GM21619 (cell line): ENCODE measurements at regions not wholly inside any gene's neighbourhood (a gene's known extent, or its start where the extent isn't known, plus 50 kb on each side); places are given as distances from the start of the nearest gene placed in this dataset.

Experiments used
- ATAC-seq: cut with Tn5 transposase; IDR thresholded peaks from one replicate; pipeline ENCODE4 v1.9.1; 2021; ENCODE audit not compliant: unreplicated experiment

DNA sequence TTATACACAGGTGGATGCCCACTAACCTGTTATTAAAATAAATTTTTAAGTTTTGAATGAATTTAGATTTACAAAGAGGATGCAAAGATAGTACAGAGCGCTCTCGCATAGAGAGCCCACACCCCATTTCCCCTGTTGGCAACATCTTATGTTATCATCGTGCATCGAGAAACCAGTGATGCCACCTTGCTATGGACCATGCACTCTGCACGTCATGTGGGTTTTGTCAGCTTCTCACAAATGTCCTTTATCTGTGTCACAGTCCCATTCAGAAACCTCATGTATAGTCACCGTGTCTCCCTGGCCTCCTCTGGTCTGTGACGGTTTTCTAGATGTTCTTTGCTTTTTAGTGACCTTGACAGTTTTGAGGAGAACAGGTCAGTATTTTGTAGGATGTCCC, 60.0 kb downstream of the ING1 start:
- ATAC-seq = no peak

GRCh38 chr13:110774051-110774450, 60.6 kb downstream of the ING1 start:
- ATAC-seq = no peak

- ATAC-seq = no peak
Observed at GRCh38 chr13:110774490-110774889, 61.0 kb downstream of the ING1 start.

DNA sequence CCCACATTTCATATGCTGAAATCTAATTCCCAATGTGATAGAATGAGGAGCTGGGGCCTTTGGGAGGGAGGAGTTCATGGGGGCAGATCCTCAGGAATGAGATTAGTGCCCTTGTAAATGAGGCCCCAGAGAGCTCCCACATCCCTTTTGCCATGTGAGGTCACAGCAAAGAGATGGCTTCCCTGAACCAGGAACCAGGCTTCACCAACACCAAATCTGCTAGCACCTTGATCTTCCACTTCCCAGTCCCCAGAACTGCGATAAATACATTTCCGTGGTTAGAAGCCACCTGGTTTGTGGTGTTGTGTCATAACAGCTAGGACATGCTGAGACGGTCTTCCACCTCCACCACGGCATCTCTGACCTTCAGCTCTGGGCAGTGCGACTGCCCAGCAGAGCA, 62.1 kb downstream of the ING1 start:
- ATAC-seq = no peak

- ATAC-seq = no peak
Observed at GRCh38 chr13:110777251-110777820, 63.8 kb downstream of the ING1 start.

DNA sequence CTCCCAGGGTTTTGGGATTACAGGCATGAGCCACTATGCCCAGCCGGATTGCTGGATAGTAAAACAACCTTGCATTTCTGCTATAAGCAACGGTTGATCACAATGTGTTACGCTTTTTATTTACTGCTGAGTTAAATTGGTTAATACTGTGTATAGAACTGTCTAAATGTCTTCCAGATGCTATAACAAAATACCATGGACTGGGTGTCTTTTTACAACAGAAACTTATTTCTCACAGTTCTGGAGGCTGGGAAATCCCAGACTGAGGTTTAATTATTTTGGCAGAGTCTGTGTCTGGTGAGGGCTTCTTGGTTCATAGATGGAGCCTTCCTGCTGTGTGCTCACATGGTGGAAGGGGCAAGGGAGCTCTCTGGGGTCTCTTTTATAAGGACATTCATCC, 65.5 kb downstream of the ING1 start:
- no peak for ATAC-seq

- no peak for ATAC-seq
Observed at GRCh38 chr13:110780422-110780821, 66.9 kb downstream of the ING1 start.

- no peak for ATAC-seq
Observed at GRCh38 chr13:110782185-110782584, 68.7 kb downstream of the ING1 start.

GRCh38 chr13:110784704-110785103, 71.2 kb downstream of the ING1 start:
- no peak for ATAC-seq

DNA sequence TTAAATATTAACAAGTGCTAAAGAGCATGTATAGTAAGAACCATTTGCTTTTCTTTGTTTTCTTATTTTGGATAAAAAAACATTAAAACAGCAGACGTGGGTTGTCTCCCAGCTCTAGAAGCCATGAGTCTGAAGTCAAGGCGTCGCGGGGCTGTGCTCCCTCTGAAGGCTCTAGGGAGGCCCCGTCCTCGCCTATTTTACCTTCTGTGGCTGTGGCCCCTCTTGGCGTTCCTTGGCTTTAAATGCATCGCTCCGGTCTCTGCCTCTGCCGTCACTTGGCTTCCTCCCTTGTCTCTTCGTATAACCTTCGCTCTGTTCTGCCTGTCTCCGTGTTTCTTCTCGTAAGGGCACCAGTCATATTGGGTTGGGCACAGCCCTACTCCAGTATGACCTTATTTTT, 75.3 kb downstream of the ING1 start:
- no peak for ATAC-seq

GRCh38 chr13:110789871-110790270, 76.4 kb downstream of the ING1 start:
- no peak for ATAC-seq

DNA sequence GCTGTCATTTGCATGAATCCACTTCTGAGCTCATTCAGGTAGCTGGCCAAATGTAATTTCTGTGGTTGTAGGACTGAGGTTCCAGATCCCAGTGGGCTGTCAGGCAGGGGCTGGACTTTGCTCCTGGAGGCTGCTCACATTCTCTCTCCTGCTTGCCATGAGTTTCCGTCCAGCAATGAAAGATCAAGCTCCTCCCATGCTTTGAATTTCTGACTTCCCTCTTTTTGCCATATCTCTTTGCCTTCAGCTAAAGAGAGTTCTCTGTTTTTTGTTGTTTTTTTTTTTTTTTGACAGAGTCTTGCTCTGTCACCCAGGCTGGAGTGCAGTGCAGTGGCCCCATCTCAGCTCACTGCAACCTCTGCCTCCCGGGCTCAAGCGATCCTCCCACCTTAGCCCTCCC, 76.9 kb downstream of the ING1 start:
- ATAC-seq = no peak

DNA sequence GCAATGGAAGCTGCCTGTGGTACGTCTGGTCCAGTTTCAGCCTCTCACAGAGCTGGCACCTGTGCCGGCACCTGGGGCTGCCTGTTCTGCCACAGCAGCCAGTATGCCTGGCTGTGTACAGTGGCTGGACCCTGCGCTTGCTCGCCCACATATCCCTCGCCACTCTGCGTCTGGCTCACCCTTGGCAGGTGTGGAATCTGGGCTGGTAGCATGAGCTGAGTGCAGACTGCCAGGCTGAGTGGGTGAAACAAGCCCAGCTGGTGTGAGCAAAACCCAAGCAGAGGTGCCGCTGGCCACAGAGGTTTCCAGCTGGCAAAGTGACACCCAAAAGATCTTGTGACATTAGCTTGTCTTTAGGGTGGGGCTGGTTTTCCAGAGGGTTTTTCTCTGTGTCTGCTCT, 80.7 kb downstream of the ING1 start:
- ATAC-seq = no peak

GRCh38 chr13:110797230-110797877, 83.9 kb downstream of the ING1 start:
- ATAC-seq = no peak

DNA sequence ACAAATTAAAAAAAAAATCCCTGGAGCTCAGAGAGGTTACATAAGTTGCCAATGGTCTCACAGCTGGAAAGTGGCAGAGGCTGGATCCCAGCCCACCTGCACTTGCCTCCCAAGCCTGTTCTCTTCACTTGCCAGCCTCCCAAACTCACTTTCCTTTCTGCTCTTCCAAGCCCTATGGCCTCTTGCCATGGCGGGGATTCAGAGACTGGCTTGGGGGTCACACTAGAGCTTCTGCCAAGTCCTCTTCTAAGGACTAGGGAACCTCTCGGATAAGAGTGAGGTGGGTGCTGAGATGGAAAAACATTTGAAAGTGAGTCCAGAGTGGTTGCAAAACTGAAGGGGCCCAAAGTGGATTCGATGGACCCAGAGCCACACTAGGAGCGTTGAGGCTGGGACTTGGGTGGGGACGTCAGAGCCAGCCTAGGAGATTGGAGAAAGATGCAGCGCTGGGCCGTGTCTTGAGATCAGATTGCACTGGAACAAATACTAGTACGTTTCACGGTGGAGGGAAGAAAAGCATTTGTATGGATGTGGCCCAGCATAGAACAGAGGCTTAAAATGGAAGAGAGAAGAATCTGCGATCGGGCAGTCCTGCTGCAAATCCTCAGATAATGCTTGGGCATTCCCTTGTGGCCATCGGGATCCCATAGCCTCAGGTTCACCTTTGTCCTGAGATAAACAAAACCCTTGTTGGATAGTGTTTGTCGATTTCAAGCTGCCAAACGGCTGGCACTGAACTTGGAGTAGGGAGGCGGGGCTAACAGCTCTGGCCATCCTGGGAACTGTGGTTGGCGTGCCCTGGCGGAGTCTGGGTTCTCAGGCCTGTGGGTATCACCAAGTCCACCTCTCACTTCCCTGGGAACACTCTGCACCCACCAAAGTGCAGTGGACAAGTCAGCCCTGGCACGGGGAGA, 84.8 kb downstream of the ING1 start:
- ATAC-seq = no peak

GRCh38 chr13:110799246-110800236, 86.0 kb downstream of the ING1 start:
- ATAC-seq = no peak

DNA sequence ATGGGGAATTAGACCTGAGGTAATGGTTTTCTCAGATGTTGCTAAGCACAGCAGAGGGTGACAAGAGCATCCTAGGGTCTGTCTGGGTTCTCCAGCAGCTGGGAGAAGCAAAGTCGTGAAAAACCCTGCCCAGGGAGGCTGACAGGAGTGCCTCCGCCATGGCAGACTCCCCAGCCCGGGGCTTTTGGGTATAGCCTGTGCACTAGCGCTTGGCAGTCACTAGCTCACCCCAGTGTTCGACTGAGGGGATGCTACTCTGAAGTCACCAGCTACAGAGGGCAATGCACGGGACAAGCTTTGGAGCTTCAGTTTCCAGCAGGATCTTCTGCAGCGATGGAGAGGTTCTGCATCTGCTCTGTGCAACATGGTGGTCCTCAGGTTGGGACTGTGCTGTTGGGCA, 87.5 kb downstream of the ING1 start:
- ATAC-seq = no peak

DNA sequence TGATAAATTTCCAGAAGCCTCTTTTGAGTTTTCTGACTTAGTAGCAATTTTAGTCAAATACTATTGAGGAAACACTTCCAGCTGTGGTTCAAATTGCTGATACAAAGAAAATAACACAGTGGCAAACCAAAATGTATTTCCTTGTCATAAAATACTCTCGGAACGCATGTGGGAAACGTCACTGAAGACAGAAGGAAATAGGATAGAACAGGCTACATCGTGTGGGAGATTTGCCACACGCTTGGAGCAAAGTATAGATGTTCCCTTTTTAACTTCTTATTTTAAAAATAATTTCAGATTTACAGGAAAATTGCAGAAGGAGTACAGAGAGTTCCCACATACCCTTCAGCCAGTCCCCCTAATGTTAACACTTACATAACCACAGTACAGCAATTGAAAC, 88.8 kb downstream of the ING1 start:
- no peak for ATAC-seq

GRCh38 chr13:110806636-110807035, 93.1 kb downstream of the ING1 start:
- ATAC-seq = no peak

DNA sequence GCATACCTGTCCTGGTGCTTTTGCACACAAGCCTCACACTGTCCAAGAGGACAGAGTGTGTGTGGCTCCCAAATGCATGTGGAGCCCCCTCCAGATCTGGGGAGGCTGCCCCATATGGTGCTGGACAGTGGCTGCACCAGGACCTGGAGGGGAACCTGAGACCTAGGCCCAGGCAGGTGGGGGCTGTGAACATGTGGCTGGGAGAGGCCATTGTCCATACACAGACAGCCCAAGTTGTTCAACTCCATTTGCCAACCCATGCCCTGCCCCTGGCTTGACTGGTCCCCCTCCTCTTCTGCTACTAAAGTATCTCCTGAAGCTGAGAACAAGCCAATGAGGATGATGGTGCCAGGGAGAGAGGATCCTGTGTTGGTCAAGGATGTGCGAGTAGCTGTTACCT, 94.0 kb downstream of the ING1 start:
- no peak for ATAC-seq

DNA sequence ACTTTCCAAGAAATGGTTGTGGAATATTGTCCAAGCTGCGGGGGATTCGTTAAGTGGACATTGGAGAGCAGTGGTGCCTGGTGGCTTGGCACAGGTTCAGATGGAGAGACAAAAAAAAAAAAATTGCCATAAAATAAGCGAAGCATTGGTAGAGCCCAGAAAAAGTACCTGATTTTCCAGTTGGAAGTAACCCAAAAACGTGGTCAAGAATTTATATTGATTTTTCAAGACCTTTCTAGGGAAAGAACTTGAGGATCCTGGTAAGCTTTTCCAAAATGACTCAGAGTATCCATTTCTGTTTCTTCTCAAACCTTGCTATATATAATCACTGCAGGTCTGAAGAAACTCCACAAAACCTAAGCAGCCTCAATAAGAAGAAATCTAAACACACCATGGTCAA, 94.6 kb downstream of the ING1 start:
- no peak for ATAC-seq
